ENCODE measurements at regions not wholly inside any gene's neighbourhood (a gene's known extent, or its start where the extent isn't known, plus 50 kb on each side); places are given as distances from the start of the nearest gene placed in this dataset.

DNA sequence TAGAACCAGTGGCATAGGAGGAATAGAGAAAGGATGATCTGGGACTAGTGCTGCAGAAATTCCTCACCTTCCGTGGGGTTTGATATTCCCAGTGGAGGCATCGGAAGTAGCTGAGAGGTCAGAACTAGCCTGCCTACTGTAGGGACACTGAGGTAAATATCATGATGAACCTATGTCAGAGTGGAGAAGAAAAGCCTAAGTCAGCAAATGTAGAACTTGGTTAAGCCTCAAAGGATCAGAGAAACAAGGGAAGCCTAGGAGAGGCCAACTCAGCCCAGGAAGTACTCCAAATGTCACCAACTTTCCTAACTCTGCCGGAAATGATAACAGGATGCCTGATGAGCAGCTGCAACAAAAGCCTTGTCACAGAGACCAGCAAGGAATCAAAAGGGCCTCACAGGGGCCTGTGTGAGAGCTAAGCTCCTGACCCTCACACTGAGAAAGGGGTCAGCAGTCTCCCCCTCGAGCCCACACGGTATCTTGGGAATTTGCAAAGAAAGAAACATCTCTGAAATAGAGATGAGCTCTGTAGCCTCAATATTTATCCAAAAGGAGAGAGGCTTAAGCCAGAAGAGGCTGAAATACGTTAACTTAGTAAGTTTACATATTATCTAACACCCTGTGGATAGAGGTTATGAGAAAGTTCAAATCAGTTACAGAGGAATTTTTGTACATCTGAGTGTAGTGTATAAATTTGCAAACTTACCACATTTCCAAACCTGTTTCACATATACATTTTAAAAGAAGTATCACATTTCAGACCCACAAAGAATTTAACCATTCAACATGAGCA lies 1064.3 kb downstream of the DIAPH3 start:
- no peaks in the 10 kb centered on the region for H3K4me1 ChIP-seq (ENCODE audit: insufficient read depth, low read length)
- Mint-ChIP-seq H3K4me1 (no peaks in the 10 kb centered on the region), H3K27me3 (no peaks in the 10 kb centered on the region), H3K36me3 (no peaks in the 10 kb centered on the region), H3K27ac (no peak overlapping the region), H3K9me3 (peaks cover 0 to 5% (median 0%) of the 10 kb centered on the region in 8 donors), H3K4me3 (no peak overlapping the region)
- CTCF ChIA-PET (ENCODE audit: partially characterized antibody): no interaction called here
- H3K27ac ChIP-seq (ENCODE audit: low read depth, low read length): no peak overlapping the region
- no peak overlapping the region for H3K4me3 ChIP-seq (ENCODE audit: low read length in 2 of 2)
- no peak for DNase-seq
- POLR2A ChIA-PET (ENCODE audit: partially characterized antibody): no interaction called here
- H3K36me3 ChIP-seq (ENCODE audit: insufficient read depth, low read length): no peaks in the 10 kb centered on the region
- no peaks in the 10 kb centered on the region for H3K27me3 ChIP-seq (ENCODE audit: insufficient read depth, low read length)
- no peaks in the 10 kb centered on the region for H3K9me3 ChIP-seq (ENCODE audit: control insufficient read depth in 1 of 2, low read length in 2 of 2)
- intact Hi-C loops (cut with micrococcal nuclease): no loop called here

DNA sequence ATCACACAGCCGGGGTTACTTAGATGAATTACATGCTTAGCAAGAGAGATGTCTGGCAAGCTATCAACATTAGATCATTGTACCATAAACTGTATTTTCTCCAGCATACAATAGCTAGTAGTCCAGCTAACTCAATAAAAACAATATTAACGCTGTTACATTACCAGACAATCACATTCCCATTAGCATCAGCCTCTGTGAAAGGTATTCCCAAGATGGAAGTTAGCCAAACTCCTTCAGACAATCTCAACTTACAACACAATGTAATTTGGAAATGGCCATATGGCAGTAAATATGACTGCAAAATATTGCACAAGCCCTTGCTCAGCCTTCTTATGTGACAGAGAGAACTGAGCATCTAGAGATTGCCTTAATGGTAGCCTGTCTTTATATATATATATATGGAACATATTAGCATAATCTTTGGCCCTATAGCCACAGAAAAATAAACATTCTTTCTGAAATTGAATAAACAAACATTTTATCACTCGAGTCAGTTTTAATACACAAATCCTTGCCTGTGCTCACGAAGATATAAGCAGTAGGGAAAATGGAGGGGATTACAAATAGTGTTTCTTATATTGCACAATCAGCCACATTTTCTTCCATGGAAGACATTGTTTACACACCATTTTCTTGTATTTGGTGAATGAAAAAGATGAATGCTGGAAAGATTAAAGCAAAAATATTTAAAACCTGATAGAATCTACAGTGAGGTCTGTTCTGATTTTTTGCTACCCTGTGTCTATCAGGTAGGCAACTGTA lies 1060.5 kb downstream of the DIAPH3 start:
- intact Hi-C loops (cut with micrococcal nuclease): no loop called here
- Mint-ChIP-seq H3K27ac (no peak overlapping the region), H3K9me3 (peaks cover 0 to 10% (median 5%) of the 10 kb centered on the region in 8 donors), H3K4me3 (no peak overlapping the region), H3K27me3 (no peaks in the 10 kb centered on the region), H3K4me1 (no peaks in the 10 kb centered on the region), H3K36me3 (no peaks in the 10 kb centered on the region)
- no peak for DNase-seq
- no peaks in the 10 kb centered on the region for H3K4me1 ChIP-seq (ENCODE audit: insufficient read depth, low read length)
- H3K4me3 ChIP-seq (ENCODE audit: low read length in 2 of 2): no peak overlapping the region
- no peak overlapping the region for H3K27ac ChIP-seq (ENCODE audit: low read depth, low read length)
- ChIA-PET POLR2A (ENCODE audit: partially characterized antibody) (no interaction called here), CTCF (ENCODE audit: partially characterized antibody) (no interaction called here)
- H3K36me3 ChIP-seq (ENCODE audit: insufficient read depth, low read length): no peaks in the 10 kb centered on the region
- no peaks in the 10 kb centered on the region for H3K27me3 ChIP-seq (ENCODE audit: insufficient read depth, low read length)
- no peaks in the 10 kb centered on the region for H3K9me3 ChIP-seq (ENCODE audit: control insufficient read depth in 1 of 2, low read length in 2 of 2)

DNA sequence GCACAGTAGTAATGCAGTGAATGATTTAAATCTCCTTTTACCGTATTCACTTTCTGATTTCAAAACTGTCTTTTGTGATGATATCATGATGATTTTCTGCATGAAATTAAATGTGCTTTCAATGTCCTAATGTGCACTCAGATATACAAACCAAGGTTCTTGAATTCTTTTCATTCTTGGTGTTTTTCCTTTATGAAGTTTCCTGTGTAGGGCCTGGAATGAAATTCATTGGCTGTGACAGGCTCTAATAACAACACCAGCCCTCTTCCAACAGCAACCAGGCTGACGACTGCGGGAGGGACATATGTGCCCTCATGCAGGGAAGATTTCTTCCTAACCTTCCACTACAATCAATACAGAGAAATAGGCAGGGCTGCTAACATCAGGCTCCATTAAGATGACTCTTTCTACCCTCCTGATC lies 1052.0 kb downstream of the DIAPH3 start:
- Histone ChIP-seq H3K27me3 (ENCODE audit: insufficient read depth, low read length) (no peaks in the 10 kb centered on the region), H3K36me3 (ENCODE audit: insufficient read depth, low read length) (no peaks in the 10 kb centered on the region), H3K27ac (ENCODE audit: low read depth, low read length) (no peak overlapping the region), H3K4me1 (ENCODE audit: insufficient read depth, low read length) (no peaks in the 10 kb centered on the region), H3K9me3 (ENCODE audit: control insufficient read depth in 1 of 2, low read length in 2 of 2) (no peaks in the 10 kb centered on the region), H3K4me3 (ENCODE audit: low read length in 2 of 2) (no peak overlapping the region)
- no peak overlapping the region for H3K27ac Mint-ChIP-seq
- CTCF ChIA-PET (ENCODE audit: partially characterized antibody): no interaction called here
- intact Hi-C loops (cut with micrococcal nuclease): no loop called here
- no peaks in the 10 kb centered on the region for H3K4me1 Mint-ChIP-seq
- POLR2A ChIA-PET (ENCODE audit: partially characterized antibody): no interaction called here
- DNase-seq: no peak
- no peaks in the 10 kb centered on the region for H3K27me3 Mint-ChIP-seq
- H3K36me3 Mint-ChIP-seq: no peaks in the 10 kb centered on the region
- no peak overlapping the region for H3K4me3 Mint-ChIP-seq
- peaks cover 0 to 4% (median 3%) of the 10 kb centered on the region in 8 donors for H3K9me3 Mint-ChIP-seq

DNA sequence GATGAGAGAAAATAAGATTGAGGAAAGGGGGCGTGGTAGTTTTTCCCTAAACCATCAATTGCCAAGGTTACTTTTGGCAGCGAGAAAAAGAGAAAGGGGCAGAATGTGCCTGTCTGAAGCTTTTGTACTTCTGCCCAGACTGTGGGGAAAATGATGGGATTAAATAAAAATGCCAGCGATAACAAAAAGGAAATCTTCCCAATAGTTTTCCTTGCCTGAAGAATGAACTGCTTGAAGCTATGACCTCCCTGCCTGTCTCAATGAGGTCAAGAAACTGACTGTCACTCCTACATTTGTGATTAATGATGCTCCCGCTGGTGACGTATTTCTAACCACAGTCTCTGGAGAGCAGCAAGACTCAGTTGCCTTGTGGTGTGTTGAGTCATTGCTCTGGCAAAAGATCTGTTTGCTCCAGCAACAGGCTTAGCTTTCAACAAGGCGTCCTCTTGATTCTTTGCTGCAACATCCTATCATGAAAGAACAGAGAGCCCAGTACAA lies 1051.5 kb downstream of the DIAPH3 start:
- Mint-ChIP-seq H3K4me3 (no peak overlapping the region), H3K27ac (no peak overlapping the region), H3K27me3 (no peaks in the 10 kb centered on the region), H3K4me1 (no peaks in the 10 kb centered on the region), H3K36me3 (no peaks in the 10 kb centered on the region), H3K9me3 (peaks cover 0 to 4% (median 0%) of the 10 kb centered on the region in 8 donors)
- Histone ChIP-seq H3K4me3 (ENCODE audit: low read length in 2 of 2) (no peak overlapping the region), H3K36me3 (ENCODE audit: insufficient read depth, low read length) (no peaks in the 10 kb centered on the region), H3K9me3 (ENCODE audit: control insufficient read depth in 1 of 2, low read length in 2 of 2) (no peaks in the 10 kb centered on the region), H3K27ac (ENCODE audit: low read depth, low read length) (no peak overlapping the region), H3K27me3 (ENCODE audit: insufficient read depth, low read length) (no peaks in the 10 kb centered on the region), H3K4me1 (ENCODE audit: insufficient read depth, low read length) (no peaks in the 10 kb centered on the region)
- POLR2A ChIA-PET (ENCODE audit: partially characterized antibody): no interaction called here
- intact Hi-C loops (cut with micrococcal nuclease): no loop called here
- DNase-seq: no peak
- CTCF ChIA-PET (ENCODE audit: partially characterized antibody): no interaction called here

DNA sequence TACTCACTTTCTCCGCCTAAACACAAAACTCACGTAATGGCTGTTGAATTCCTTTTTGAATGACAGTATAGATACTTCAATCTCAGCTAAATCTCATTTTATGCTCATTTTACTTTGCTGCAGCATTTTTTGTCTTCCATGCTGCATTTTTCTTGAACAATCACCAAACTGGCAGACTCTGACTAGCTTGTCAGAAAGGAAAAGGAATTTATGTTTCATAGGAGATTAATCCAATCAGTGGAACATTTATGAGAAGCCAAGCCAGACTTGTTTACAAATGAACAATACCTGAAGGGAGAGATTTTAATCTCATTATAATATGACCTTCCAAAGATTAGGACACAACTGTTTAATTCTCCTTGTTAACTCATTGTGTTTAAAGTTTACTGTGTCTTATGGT lies 1044.3 kb downstream of the DIAPH3 start:
- ChIA-PET POLR2A (ENCODE audit: partially characterized antibody) (no interaction called here), CTCF (ENCODE audit: partially characterized antibody) (no interaction called here)
- Mint-ChIP-seq H3K27ac (no peak overlapping the region), H3K9me3 (peaks cover 0 to 3% (median 0%) of the 10 kb centered on the region in 8 donors), H3K27me3 (no peaks in the 10 kb centered on the region), H3K4me1 (no peaks in the 10 kb centered on the region), H3K4me3 (no peak overlapping the region), H3K36me3 (no peaks in the 10 kb centered on the region)
- Histone ChIP-seq H3K4me3 (ENCODE audit: low read length in 2 of 2) (no peak overlapping the region), H3K9me3 (ENCODE audit: control insufficient read depth in 1 of 2, low read length in 2 of 2) (no peaks in the 10 kb centered on the region), H3K27ac (ENCODE audit: low read depth, low read length) (no peak overlapping the region), H3K4me1 (ENCODE audit: insufficient read depth, low read length) (no peaks in the 10 kb centered on the region), H3K27me3 (ENCODE audit: insufficient read depth, low read length) (no peaks in the 10 kb centered on the region), H3K36me3 (ENCODE audit: insufficient read depth, low read length) (no peaks in the 10 kb centered on the region)
- DNase-seq: no peak
- intact Hi-C loops (cut with micrococcal nuclease): no loop called here

DNA sequence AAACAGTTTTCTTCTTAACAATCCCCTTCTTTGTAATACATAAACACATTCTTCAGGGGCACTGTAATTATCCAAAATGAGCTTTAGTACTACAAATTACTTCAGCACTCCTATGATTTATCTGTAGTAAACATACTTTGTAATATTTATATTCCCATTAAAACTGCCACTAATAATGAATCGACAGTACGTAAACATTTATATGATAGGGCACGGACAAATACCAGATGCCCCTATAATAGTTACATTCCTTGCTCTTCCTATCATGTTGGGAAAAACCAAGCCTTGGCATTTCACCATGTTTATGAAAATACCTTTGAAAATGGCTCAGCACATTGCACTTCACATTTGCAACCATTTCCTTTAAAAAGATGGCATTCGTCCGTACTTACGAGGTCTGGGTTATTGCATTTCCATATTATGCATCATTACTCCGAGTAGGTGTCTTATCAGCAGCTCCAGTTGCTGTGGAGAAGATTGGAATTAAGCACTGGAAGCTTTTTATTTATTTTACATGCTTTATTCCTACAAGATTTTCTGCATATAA lies 1043.4 kb downstream of the DIAPH3 start:
- Mint-ChIP-seq H3K4me1 (no peaks in the 10 kb centered on the region), H3K27ac (no peak overlapping the region), H3K4me3 (no peak overlapping the region), H3K9me3 (peaks cover 0 to 3% (median 0%) of the 10 kb centered on the region in 8 donors), H3K27me3 (no peaks in the 10 kb centered on the region), H3K36me3 (no peaks in the 10 kb centered on the region)
- ChIA-PET POLR2A (ENCODE audit: partially characterized antibody) (no interaction called here), CTCF (ENCODE audit: partially characterized antibody) (no interaction called here)
- DNase-seq: no peak
- Histone ChIP-seq H3K27me3 (ENCODE audit: insufficient read depth, low read length) (no peaks in the 10 kb centered on the region), H3K4me3 (ENCODE audit: low read length in 2 of 2) (no peak overlapping the region), H3K9me3 (ENCODE audit: control insufficient read depth in 1 of 2, low read length in 2 of 2) (no peaks in the 10 kb centered on the region), H3K36me3 (ENCODE audit: insufficient read depth, low read length) (no peaks in the 10 kb centered on the region), H3K4me1 (ENCODE audit: insufficient read depth, low read length) (no peaks in the 10 kb centered on the region), H3K27ac (ENCODE audit: low read depth, low read length) (no peak overlapping the region)
- intact Hi-C loops (cut with micrococcal nuclease): no loop called here

DNA sequence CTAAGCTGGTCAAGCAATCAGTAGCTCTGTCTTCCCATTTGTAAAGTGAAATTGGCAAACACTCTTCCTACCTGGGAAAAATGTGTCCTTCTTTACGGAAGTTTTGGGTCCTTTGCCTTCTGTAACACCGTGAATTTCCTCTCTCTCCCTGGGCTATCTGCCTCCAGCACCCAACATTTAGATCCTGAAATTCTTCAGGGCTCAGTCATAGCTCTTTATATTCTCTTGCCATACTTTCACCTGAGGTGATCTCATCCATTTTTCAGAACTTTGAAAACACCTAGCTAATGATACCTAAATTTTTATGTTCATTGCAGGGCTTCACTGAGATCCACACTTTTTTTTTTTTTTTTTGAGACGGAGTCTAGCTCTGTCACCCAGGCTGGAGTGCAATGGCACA lies 1042.2 kb downstream of the DIAPH3 start:
- Histone ChIP-seq H3K27ac (ENCODE audit: low read depth, low read length) (no peak overlapping the region), H3K9me3 (ENCODE audit: control insufficient read depth in 1 of 2, low read length in 2 of 2) (no peaks in the 10 kb centered on the region), H3K4me3 (ENCODE audit: low read length in 2 of 2) (no peak overlapping the region), H3K27me3 (ENCODE audit: insufficient read depth, low read length) (no peaks in the 10 kb centered on the region), H3K36me3 (ENCODE audit: insufficient read depth, low read length) (no peaks in the 10 kb centered on the region), H3K4me1 (ENCODE audit: insufficient read depth, low read length) (no peaks in the 10 kb centered on the region)
- ChIA-PET POLR2A (ENCODE audit: partially characterized antibody) (no interaction called here), CTCF (ENCODE audit: partially characterized antibody) (no interaction called here)
- H3K36me3 Mint-ChIP-seq: no peaks in the 10 kb centered on the region
- H3K4me1 Mint-ChIP-seq: no peaks in the 10 kb centered on the region
- intact Hi-C loops (cut with micrococcal nuclease): no loop called here
- H3K27ac Mint-ChIP-seq: no peak overlapping the region
- no peaks in the 10 kb centered on the region for H3K27me3 Mint-ChIP-seq
- DNase-seq: no peak
- H3K9me3 Mint-ChIP-seq: peaks cover 0 to 3% (median 0%) of the 10 kb centered on the region in 8 donors
- no peak overlapping the region for H3K4me3 Mint-ChIP-seq

Measured in CD4-positive, alpha-beta memory T cell (primary cell).